Left ventricle myocardium inferior (tissue), 1 donor: ENCODE measurements at regions not wholly inside any gene's neighbourhood (a gene's known extent, or its start where the extent isn't known, plus 50 kb on each side); places are given as distances from the start of the nearest gene placed in this dataset.

Experiments used
- DNase-seq: peaks from one replicate; pipeline ENCODE4 v3.0.0-alpha.2; 2020
- H3K27ac ChIP-seq: fragments of 200-600 bp; replicated peaks from 2 replicates; pipeline ENCODE4 v1.8.0; 2021
- H3K27me3 ChIP-seq: fragments of 200-600 bp; 2 replicates; pipeline ENCODE4 v1.8.0; 2021; ENCODE audit warnings: low read depth
- H3K36me3 ChIP-seq: fragments of 200-600 bp; 2 replicates; pipeline ENCODE4 v1.8.0; 2021
- H3K4me1 ChIP-seq: fragments of 200-600 bp; 2 replicates; pipeline ENCODE4 v1.8.0; 2021
- H3K4me3 ChIP-seq: fragments of 200-600 bp; 2 replicates; pipeline ENCODE4 v1.8.0; 2021; ENCODE audit warnings: mild to moderate bottlenecking, moderate library complexity
- H3K9me3 ChIP-seq: fragments of 200-600 bp; replicated peaks from 2 replicates; pipeline ENCODE4 v1.8.0; 2021
- intact Hi-C: fragments of 100-400 bp; cut with micrococcal nuclease; formaldehyde crosslinking; loops from one replicate; pipeline ENCODE4 v1.11.0; 2022
- TF ChIP-seq, protein P1 (sequence below): fragments of 200-600 bp; IDR thresholded peaks from 2 replicates; pipeline ENCODE4 v1.8.0; 2021; ENCODE audit warnings: antibody characterized with exemption, mild to moderate bottlenecking, borderline replicate concordance
- donor health status: DM: no; HTN: yes; CAD: no; lungs with severe emphysema.

DNA sequence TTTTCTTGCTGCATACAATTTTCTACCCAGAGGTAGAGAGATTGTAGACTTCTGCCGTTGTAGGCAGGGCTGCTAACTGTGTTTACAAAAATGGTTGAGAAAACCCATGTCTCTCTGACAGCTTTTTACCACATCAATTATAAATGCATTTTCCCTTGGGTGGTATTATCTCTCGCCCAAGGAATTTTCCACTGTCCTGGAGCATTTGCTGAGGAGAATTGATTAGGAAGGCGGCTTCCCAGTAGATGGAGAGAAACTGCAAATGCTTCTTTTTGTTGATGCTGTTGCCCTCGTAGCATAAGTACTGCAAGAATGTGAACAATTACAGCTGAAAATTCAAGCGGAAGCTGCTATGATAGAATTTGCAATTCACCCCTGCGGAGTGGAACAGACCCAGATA, 1007.7 kb upstream of the KLHL29 start:
- Histone ChIP-seq H3K9me3 (no peaks in the 10 kb centered on the region), H3K27ac (no peak overlapping the region), H3K27me3 (peaks cover 23% of the 10 kb centered on the region), H3K4me1 (no peaks in the 10 kb centered on the region), H3K36me3 (no peaks in the 10 kb centered on the region), H3K4me3 (no peak overlapping the region)
- TF ChIP-seq, protein P1, sequence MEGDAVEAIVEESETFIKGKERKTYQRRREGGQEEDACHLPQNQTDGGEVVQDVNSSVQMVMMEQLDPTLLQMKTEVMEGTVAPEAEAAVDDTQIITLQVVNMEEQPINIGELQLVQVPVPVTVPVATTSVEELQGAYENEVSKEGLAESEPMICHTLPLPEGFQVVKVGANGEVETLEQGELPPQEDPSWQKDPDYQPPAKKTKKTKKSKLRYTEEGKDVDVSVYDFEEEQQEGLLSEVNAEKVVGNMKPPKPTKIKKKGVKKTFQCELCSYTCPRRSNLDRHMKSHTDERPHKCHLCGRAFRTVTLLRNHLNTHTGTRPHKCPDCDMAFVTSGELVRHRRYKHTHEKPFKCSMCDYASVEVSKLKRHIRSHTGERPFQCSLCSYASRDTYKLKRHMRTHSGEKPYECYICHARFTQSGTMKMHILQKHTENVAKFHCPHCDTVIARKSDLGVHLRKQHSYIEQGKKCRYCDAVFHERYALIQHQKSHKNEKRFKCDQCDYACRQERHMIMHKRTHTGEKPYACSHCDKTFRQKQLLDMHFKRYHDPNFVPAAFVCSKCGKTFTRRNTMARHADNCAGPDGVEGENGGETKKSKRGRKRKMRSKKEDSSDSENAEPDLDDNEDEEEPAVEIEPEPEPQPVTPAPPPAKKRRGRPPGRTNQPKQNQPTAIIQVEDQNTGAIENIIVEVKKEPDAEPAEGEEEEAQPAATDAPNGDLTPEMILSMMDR, result no peak
- no peak for DNase-seq
- intact Hi-C loops, result no loop called here

DNA sequence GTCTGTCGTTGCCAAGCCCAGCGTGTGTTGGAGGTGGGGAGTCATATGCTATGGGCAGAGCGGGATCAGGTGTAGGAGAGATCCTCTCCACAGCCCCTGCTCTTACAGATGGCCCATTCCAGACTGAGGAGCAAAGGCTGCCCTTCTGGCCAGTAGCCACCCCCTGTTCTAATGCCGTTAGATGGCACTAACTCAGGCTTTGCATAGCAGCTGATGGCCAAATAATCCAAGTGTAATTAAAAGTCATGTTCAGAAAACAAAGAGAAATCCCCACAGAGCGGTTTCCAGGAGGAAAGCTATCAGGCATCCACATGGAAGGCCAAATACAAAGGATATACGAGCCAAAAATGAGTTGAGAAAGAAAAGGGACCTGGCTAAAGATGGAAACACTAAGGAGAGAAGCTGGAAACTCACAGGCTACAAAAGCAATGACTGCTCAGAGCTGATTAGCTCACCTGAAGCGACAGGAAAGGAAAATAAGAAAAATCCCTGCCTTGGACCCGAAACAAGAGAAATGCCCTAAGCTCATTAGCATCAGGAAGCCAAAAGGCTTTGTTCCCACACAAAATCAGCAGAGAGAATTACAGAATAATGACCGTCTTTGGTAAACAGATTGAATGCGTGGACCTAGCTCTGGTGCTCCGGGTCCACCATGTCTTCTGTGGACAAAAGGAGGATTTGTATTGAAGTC, 1002.4 kb upstream of the KLHL29 start:
- H3K27me3 ChIP-seq, result peaks cover 21% of the 10 kb centered on the region
- H3K4me1 ChIP-seq, result no peaks in the 10 kb centered on the region
- no peak for DNase-seq
- TF ChIP-seq, protein P1, result no peak
- no peaks in the 10 kb centered on the region for H3K9me3 ChIP-seq
- intact Hi-C loops, result no loop called here
- H3K36me3 ChIP-seq, result no peaks in the 10 kb centered on the region
- no peak overlapping the region for H3K4me3 ChIP-seq
- no peak overlapping the region for H3K27ac ChIP-seq

DNA sequence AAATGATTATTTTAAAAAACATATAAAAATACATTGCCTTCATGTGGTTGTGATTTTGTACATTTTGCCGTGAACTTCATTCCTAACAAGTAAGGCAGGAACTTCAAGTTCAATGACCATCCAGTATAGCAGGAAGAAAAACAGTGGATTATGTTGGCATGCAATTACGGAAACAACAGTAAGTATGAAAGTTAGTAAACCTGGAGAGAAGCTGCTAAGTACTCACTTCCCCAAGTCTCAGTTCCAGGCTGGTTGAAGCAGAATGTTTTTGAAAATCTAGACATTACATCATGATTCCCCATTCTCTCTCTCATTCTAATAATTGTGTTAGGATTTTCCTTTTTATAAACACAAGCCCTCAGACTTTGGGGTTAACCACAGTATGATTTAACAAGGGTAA, 987.1 kb upstream of the KLHL29 start:
- H3K27me3 ChIP-seq, result peaks cover 7% of the 10 kb centered on the region
- H3K36me3 ChIP-seq, result no peaks in the 10 kb centered on the region
- no peak for DNase-seq
- intact Hi-C loops, result no loop called here
- H3K4me1 ChIP-seq, result no peaks in the 10 kb centered on the region
- H3K4me3 ChIP-seq, result no peak overlapping the region
- H3K27ac ChIP-seq, result no peak overlapping the region
- H3K9me3 ChIP-seq, result no peaks in the 10 kb centered on the region
- TF ChIP-seq, protein P1, result no peak

DNA sequence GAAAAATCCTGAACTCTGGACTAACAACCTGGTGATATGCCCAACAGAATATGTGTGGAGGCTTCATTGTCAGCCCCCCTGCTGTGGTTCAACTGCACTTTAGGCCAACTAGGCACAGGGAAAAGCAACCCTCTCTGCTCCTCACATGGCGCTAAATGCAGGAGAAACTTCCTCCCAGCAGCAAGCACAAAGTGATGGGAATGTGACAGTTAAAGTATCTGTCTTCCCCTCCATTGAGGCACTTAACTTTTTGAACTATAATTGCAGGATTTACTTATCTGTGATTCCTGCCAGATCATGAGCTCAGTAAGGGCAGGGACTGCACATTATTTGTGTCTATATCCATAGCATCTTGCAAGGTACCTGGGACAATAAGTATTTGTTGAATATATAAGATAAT, 981.2 kb upstream of the KLHL29 start:
- H3K4me3 ChIP-seq, result no peak overlapping the region
- peaks cover 9% of the 10 kb centered on the region for H3K27me3 ChIP-seq
- no peaks in the 10 kb centered on the region for H3K4me1 ChIP-seq
- intact Hi-C loops, result no loop called here
- H3K36me3 ChIP-seq, result no peaks in the 10 kb centered on the region
- H3K27ac ChIP-seq, result no peak overlapping the region
- no peaks in the 10 kb centered on the region for H3K9me3 ChIP-seq
- TF ChIP-seq, protein P1, result no peak
- no peak for DNase-seq

DNA sequence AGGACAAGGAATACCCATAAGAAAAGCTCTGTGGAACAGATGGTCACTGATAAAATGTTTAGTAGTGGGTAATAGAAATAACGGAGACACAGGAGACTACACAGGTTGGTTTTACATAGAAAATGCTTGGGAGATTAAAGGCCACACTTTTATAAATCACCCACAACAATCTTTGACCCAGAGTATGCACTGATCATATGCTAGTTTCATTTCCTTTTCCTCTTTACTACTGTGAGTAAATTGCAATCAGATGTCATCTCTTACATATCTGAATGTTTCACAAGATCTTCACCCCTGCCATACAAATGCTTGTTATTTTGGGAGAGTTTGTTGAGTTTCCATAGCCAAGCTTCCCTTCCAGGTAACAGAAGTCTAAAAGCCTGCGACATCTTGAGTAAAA, 978.4 kb upstream of the KLHL29 start:
- intact Hi-C loops, result no loop called here
- H3K36me3 ChIP-seq, result no peaks in the 10 kb centered on the region
- no peak for DNase-seq
- H3K4me1 ChIP-seq, result no peaks in the 10 kb centered on the region
- TF ChIP-seq, protein P1, result no peak
- H3K27me3 ChIP-seq, result peaks cover 8% of the 10 kb centered on the region
- no peaks in the 10 kb centered on the region for H3K9me3 ChIP-seq
- no peak overlapping the region for H3K4me3 ChIP-seq
- H3K27ac ChIP-seq, result no peak overlapping the region

DNA sequence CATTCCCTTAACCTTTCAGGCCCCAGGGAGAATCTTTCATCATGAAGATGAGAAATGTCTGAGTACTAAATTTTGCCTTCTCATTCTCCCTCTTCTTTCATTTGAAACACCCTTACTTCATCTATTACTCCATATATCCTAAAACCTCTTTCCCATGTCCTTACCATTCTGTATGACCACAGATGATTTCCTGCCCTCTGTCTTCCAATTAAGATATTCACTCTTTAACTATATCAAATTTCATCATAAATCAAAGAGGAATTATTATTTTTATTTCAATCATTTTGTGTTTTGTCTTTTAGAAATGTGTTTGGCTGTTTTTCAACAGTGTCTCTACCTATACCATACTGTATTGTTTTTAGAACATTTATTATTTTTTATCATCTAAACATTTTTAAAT, 964.9 kb upstream of the KLHL29 start:
- DNase-seq, result no peak
- intact Hi-C loops, result no loop called here
- TF ChIP-seq, protein P1, result no peak

More for the DNA sequence above, 964.9 kb upstream of the KLHL29 start:
- H3K27me3 ChIP-seq, result no peaks in the 10 kb centered on the region
- H3K27ac ChIP-seq, result no peak overlapping the region
- no peak overlapping the region for H3K4me3 ChIP-seq
- H3K9me3 ChIP-seq, result peaks cover 32% of the 10 kb centered on the region
- H3K36me3 ChIP-seq, result no peaks in the 10 kb centered on the region
- H3K4me1 ChIP-seq, result no peaks in the 10 kb centered on the region
